ENCODE measurements at regions not wholly inside any gene's neighbourhood (a gene's known extent, or its start where the extent isn't known, plus 50 kb on each side); places are given as distances from the start of the nearest gene placed in this dataset.

- TF ChIP-seq CTCF (IDR thresholded peaks at IDR 0.05) (no peak), POLR2A (IDR thresholded peaks at IDR 0.05) (no peak)
These were observed 75.0 kb upstream of the CCDC85A start for GRCh38 chr2:56108806-56109205.

Measured in adrenal gland (tissue), 5 donors.